ENCODE measurements at regions not wholly inside any gene's neighbourhood (a gene's known extent, or its start where the extent isn't known, plus 50 kb on each side); places are given as distances from the start of the nearest gene placed in this dataset.

DNA sequence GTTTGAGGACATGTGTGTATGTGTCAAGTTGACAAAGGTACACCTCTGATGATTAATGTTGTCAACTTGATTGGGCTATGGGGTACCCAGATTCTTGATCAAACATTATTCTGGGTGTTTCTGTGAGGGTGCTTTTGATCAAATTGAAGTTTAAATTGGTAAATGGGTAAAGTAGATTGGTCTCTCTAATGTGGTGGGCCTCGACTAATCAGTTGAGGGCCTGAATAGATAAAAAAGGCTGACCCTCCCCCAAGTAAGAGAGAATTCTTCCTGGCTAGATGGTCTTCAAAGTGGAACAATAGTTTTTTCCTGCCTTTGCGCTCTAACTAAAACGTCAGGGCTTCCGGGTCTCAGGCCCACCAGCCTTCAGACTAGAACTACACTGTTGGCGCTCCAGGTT lies 309.9 kb upstream of the MGMT start:
- TF ChIP-seq, protein P1, sequence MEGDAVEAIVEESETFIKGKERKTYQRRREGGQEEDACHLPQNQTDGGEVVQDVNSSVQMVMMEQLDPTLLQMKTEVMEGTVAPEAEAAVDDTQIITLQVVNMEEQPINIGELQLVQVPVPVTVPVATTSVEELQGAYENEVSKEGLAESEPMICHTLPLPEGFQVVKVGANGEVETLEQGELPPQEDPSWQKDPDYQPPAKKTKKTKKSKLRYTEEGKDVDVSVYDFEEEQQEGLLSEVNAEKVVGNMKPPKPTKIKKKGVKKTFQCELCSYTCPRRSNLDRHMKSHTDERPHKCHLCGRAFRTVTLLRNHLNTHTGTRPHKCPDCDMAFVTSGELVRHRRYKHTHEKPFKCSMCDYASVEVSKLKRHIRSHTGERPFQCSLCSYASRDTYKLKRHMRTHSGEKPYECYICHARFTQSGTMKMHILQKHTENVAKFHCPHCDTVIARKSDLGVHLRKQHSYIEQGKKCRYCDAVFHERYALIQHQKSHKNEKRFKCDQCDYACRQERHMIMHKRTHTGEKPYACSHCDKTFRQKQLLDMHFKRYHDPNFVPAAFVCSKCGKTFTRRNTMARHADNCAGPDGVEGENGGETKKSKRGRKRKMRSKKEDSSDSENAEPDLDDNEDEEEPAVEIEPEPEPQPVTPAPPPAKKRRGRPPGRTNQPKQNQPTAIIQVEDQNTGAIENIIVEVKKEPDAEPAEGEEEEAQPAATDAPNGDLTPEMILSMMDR (IDR thresholded peaks at IDR 0.05), result no peak
- no peak for TF ChIP-seq POLR2A (IDR thresholded peaks at IDR 0.05)
